ENCODE measurements at regions not wholly inside any gene's neighbourhood (a gene's known extent, or its start where the extent isn't known, plus 50 kb on each side); places are given as distances from the start of the nearest gene placed in this dataset.

DNA sequence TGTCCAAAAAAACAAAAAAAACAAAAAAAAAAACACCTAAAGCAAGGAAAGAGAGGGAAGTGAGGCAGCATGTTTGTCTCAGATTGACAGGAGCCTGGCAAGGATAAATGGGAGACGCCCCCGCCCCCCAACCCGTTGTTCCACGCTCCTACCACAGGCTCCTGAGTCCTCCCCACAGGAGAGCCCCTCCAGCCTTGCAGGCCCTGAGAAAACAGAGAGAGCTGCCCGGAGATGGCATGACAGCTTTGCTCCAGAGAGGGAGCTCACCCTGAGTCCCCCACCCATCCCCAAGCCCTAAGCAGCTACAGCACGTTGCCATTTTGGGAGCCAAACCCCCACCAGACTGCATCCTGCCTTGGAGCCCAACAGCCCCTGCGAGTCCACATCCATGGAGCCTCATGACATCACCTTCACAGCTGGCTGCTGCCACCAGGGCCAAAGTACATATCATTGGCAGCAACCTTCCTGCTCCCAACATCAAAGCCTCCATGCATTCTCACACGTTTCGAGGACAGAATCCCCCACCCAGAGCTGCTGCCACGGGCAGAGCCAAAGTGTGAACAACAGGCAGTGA, 1283.3 kb downstream of the TYW1 start:
- H3K4me3 Mint-ChIP-seq = no peak overlapping the region
- H3K4me1 ChIP-seq (ENCODE audit: insufficient read depth, low read length) = no peaks in the 10 kb centered on the region
- ChIA-PET CTCF (no interaction called here), POLR2A (no interaction called here)
- no peak overlapping the region for H3K4me3 ChIP-seq (ENCODE audit: low read length)
- H3K27me3 ChIP-seq (ENCODE audit: insufficient read depth, low read length, poor library complexity, severe bottlenecking) = no peaks in the 10 kb centered on the region
- H3K36me3 ChIP-seq (ENCODE audit: insufficient read depth, low read length) = no peaks in the 10 kb centered on the region
- H3K9me3 ChIP-seq (ENCODE audit: low read length) = no peaks in the 10 kb centered on the region
- H3K9me3 Mint-ChIP-seq = peaks cover 5 to 19% (median 13%) of the 10 kb centered on the region in 5 donors
- H3K36me3 Mint-ChIP-seq = no peaks in the 10 kb centered on the region
- no peaks in the 10 kb centered on the region for H3K27me3 Mint-ChIP-seq
- DNase-seq = no peak
- H3K4me1 Mint-ChIP-seq = no peaks in the 10 kb centered on the region
- H3K27ac ChIP-seq (ENCODE audit: low read depth, low read length) = no peak overlapping the region
- H3K27ac Mint-ChIP-seq = no peak overlapping the region

DNA sequence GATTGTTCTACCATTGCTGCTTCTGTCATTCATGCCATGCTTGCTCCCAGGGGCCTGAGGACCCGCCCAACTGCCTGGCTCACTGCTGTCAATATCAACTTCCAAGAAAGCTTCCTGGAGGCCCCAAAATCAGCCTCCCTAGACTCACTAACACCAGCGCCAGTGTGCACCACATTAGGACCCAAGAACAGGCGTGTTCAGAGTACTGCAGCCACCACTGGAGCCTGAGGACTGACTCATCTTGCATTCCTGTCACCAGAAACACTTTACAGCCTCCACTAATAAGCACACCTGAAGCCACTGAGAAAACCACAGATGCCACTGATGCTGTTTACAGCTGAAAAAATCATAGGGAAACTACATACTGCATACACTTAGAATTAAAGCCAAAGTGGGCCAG, 1284.3 kb downstream of the TYW1 start:
- Mint-ChIP-seq H3K27me3 (no peaks in the 10 kb centered on the region), H3K36me3 (no peaks in the 10 kb centered on the region)
- no peak overlapping the region for H3K27ac ChIP-seq (ENCODE audit: low read depth, low read length)

DNA sequence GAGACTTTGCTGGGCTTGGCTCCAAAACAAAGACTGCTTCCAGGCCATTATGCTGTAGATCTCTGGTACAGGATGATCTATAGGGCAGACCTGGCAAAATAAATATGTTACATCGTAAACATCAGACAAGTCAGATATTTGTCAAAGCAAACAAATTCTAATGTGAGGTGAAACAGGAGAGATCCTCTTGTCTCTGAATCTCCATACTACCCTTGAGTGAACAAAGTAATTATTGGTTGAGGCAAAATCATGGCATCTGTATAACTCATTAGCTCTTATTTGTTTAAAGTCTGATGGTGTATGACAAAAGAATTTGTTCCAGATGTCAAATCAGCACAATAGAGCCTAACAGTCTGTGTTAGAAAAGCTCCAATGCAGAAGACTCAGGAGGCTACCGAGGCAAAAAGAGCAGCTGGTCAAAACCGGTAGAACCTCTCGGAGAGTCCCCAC, 1291.5 kb downstream of the TYW1 start:
- no peak for DNase-seq
- Histone ChIP-seq H3K27ac (ENCODE audit: low read depth, low read length) (no peak overlapping the region), H3K4me3 (ENCODE audit: low read length) (no peak overlapping the region), H3K4me1 (ENCODE audit: insufficient read depth, low read length) (no peaks in the 10 kb centered on the region), H3K27me3 (ENCODE audit: insufficient read depth, low read length, poor library complexity, severe bottlenecking) (no peaks in the 10 kb centered on the region), H3K36me3 (ENCODE audit: insufficient read depth, low read length) (no peaks in the 10 kb centered on the region), H3K9me3 (ENCODE audit: low read length) (no peaks in the 10 kb centered on the region)
- no peak overlapping the region for H3K4me3 Mint-ChIP-seq
- no peaks in the 10 kb centered on the region for H3K4me1 Mint-ChIP-seq
- POLR2A ChIA-PET = no interaction called here
- peaks cover 0 to 2% of the 10 kb centered on the region in 2 donors for H3K27me3 Mint-ChIP-seq
- peaks cover 7 to 39% (median 15%) of the 10 kb centered on the region in 5 donors for H3K9me3 Mint-ChIP-seq
- H3K27ac Mint-ChIP-seq = no peak overlapping the region
- CTCF ChIA-PET = no interaction called here
- no peaks in the 10 kb centered on the region for H3K36me3 Mint-ChIP-seq

More for the DNA sequence above, 1284.3 kb downstream of the TYW1 start:
- H3K4me1 Mint-ChIP-seq = no peaks in the 10 kb centered on the region
- CTCF ChIA-PET = no interaction called here
- DNase-seq = no peak
- Histone ChIP-seq H3K4me1 (ENCODE audit: insufficient read depth, low read length) (no peaks in the 10 kb centered on the region), H3K36me3 (ENCODE audit: insufficient read depth, low read length) (no peaks in the 10 kb centered on the region), H3K27me3 (ENCODE audit: insufficient read depth, low read length, poor library complexity, severe bottlenecking) (no peaks in the 10 kb centered on the region), H3K4me3 (ENCODE audit: low read length) (no peak overlapping the region), H3K9me3 (ENCODE audit: low read length) (no peaks in the 10 kb centered on the region)
- POLR2A ChIA-PET = no interaction called here
- no peak overlapping the region for H3K27ac Mint-ChIP-seq
- peaks cover 6 to 28% (median 13%) of the 10 kb centered on the region in 5 donors for H3K9me3 Mint-ChIP-seq
- no peak overlapping the region for H3K4me3 Mint-ChIP-seq

DNA sequence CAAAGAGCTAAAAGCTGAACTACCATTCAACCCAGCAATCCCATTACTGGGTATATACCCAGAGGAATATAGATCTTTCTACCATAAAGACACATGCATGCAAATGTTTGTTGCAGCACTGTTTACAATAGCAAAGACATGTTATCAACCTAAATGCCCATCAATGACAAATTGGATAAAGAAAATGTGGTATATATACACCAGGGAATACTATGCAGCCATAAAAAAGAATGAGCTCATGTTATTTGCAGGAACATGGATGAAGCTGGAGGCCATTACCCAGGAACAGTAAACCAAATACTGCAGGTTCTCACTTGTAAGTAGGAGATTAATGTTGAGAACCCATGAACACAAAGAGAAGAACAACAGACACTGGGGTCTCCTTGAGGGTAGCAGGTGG, 1295.1 kb downstream of the TYW1 start:
- CTCF ChIA-PET = no interaction called here
- Mint-ChIP-seq H3K4me3 (no peak overlapping the region), H3K27me3 (peaks cover 0 to 2% of the 10 kb centered on the region in 2 donors), H3K27ac (no peak overlapping the region), H3K9me3 (peaks cover 4 to 22% (median 13%) of the 10 kb centered on the region in 5 donors), H3K4me1 (no peaks in the 10 kb centered on the region), H3K36me3 (no peaks in the 10 kb centered on the region)
- Histone ChIP-seq H3K27ac (ENCODE audit: low read depth, low read length) (no peak overlapping the region), H3K4me1 (ENCODE audit: insufficient read depth, low read length) (no peaks in the 10 kb centered on the region), H3K9me3 (ENCODE audit: low read length) (no peaks in the 10 kb centered on the region), H3K36me3 (ENCODE audit: insufficient read depth, low read length) (no peaks in the 10 kb centered on the region), H3K27me3 (ENCODE audit: insufficient read depth, low read length, poor library complexity, severe bottlenecking) (no peaks in the 10 kb centered on the region), H3K4me3 (ENCODE audit: low read length) (no peak overlapping the region)
- POLR2A ChIA-PET = no interaction called here
- DNase-seq = no peak

DNA sequence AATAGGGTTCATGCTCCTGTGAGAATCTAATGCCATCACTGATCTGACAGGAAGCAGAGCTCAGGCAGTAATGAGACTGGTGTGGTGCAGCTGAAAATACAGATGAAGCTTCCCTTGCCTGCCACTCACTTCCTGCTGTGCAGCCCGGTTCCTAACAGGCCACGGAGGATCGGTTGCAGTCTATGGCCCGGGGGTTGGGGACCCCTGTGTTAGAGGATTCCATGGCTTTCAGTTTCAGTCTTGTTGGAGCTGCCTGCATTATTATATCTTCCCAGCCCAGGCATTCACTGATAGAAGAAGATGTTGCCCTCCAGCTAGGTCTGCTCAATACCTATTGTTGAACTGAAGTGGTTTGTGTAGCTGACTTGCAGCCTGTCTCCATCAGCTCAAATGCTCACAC, 1298.8 kb downstream of the TYW1 start:
- H3K27ac ChIP-seq (ENCODE audit: low read depth, low read length) = no peak overlapping the region
- Mint-ChIP-seq H3K9me3 (peaks cover 7 to 30% (median 13%) of the 10 kb centered on the region in 5 donors), H3K4me3 (no peak overlapping the region), H3K27me3 (peaks cover 0 to 2% of the 10 kb centered on the region in 2 donors), H3K4me1 (no peaks in the 10 kb centered on the region), H3K27ac (no peak overlapping the region), H3K36me3 (no peaks in the 10 kb centered on the region)
- DNase-seq = no peak
- H3K27me3 ChIP-seq (ENCODE audit: insufficient read depth, low read length, poor library complexity, severe bottlenecking) = no peaks in the 10 kb centered on the region
- H3K4me1 ChIP-seq (ENCODE audit: insufficient read depth, low read length) = no peaks in the 10 kb centered on the region
- CTCF ChIA-PET = no interaction called here
- POLR2A ChIA-PET = no interaction called here
- H3K4me3 ChIP-seq (ENCODE audit: low read length) = no peak overlapping the region
- no peaks in the 10 kb centered on the region for H3K9me3 ChIP-seq (ENCODE audit: low read length)
- no peaks in the 10 kb centered on the region for H3K36me3 ChIP-seq (ENCODE audit: insufficient read depth, low read length)

DNA sequence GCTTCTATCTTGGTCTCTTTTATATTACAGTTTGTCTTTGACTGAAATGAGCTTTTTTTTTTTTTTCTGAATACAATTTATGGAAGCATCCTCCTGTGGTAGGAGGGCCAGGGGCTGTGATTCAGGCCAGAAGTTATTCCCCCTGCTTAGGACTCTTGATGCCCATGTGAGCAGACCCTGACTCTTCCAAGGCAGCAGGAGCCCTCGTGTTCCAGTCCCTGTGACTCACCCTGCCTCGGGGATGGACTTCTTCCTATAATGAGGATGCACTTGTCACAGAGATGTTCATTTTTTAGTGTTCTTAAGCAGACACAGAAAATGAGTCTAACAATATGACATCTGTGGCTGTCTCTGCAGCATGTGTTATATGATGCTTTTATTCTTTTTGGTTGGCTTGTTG, 1293.7 kb upstream of the AUTS2 start:
- Histone ChIP-seq H3K27ac (ENCODE audit: low read depth, low read length) (no peak overlapping the region), H3K9me3 (ENCODE audit: low read length) (no peaks in the 10 kb centered on the region), H3K4me1 (ENCODE audit: insufficient read depth, low read length) (no peaks in the 10 kb centered on the region), H3K36me3 (ENCODE audit: insufficient read depth, low read length) (no peaks in the 10 kb centered on the region), H3K27me3 (ENCODE audit: insufficient read depth, low read length, poor library complexity, severe bottlenecking) (no peaks in the 10 kb centered on the region), H3K4me3 (ENCODE audit: low read length) (no peak overlapping the region)
- H3K27ac Mint-ChIP-seq = no peak overlapping the region
- H3K4me3 Mint-ChIP-seq = no peak overlapping the region
- H3K9me3 Mint-ChIP-seq = peaks cover 4 to 24% (median 7%) of the 10 kb centered on the region in 5 donors
- no peak for DNase-seq
- peaks cover 0 to 2% (median 0%) of the 10 kb centered on the region in 3 donors for H3K36me3 Mint-ChIP-seq
- ChIA-PET CTCF (interaction anchor here (0.7 kb wide), 1 partner anchor 296 kb away, joined by 3 read pairs; no protein-coding TSS in a partner anchor), POLR2A (no interaction called here)
- H3K27me3 Mint-ChIP-seq = no peaks in the 10 kb centered on the region
- no peaks in the 10 kb centered on the region for H3K4me1 Mint-ChIP-seq

DNA sequence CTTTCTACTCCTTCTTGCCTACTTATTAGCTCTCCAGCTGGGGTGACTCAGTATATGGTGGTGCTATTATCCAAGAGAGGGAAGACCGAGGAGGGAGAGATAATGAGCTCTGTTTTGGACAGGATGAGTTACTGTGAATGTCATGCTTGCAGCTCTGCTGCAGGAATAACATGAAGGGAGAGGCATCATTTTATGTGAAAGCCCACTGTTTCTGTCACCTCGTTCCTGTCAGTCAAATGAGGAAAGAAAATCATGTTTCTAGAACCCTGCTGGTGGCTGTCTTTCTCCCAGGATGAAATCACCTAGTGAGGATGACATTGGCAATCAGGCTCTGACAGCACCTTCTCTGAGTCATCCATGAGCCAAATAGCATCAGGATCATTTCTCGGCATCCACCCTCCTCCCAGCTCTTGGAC, 1291.6 kb upstream of the AUTS2 start:
- Mint-ChIP-seq H3K36me3 (peaks cover 0 to 2% (median 0%) of the 10 kb centered on the region in 3 donors), H3K27ac (no peak overlapping the region), H3K27me3 (no peaks in the 10 kb centered on the region), H3K4me1 (no peaks in the 10 kb centered on the region), H3K9me3 (peaks cover 4 to 27% (median 8%) of the 10 kb centered on the region in 5 donors), H3K4me3 (no peak overlapping the region)
- Histone ChIP-seq H3K4me1 (ENCODE audit: insufficient read depth, low read length) (no peaks in the 10 kb centered on the region), H3K4me3 (ENCODE audit: low read length) (no peak overlapping the region), H3K9me3 (ENCODE audit: low read length) (no peaks in the 10 kb centered on the region), H3K27ac (ENCODE audit: low read depth, low read length) (no peak overlapping the region), H3K27me3 (ENCODE audit: insufficient read depth, low read length, poor library complexity, severe bottlenecking) (no peaks in the 10 kb centered on the region), H3K36me3 (ENCODE audit: insufficient read depth, low read length) (no peaks in the 10 kb centered on the region)
- POLR2A ChIA-PET = no interaction called here
- DNase-seq = no peak
- CTCF ChIA-PET = no interaction called here

DNA sequence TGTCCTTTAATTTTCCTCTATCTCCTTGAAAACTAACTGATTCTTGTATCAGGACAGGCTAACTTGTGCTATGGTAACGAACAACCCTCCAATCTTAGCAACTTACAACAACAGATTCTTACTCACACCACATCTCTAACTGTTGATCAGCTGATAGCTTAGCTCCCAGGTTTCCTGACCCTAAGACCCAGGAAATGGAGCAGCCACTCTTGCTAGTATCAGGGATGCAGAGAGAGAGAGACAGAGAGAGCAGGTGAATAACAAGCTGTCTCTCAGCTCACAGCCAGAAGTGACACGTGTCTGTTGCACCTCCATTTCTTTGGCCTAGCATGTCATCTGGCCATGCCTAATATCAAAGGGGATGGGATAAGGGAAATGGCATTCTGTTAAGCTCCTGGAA, 1289.0 kb upstream of the AUTS2 start:
- Histone ChIP-seq H3K4me3 (ENCODE audit: low read length) (no peak overlapping the region), H3K4me1 (ENCODE audit: insufficient read depth, low read length) (no peaks in the 10 kb centered on the region), H3K9me3 (ENCODE audit: low read length) (no peaks in the 10 kb centered on the region), H3K27me3 (ENCODE audit: insufficient read depth, low read length, poor library complexity, severe bottlenecking) (no peaks in the 10 kb centered on the region), H3K27ac (ENCODE audit: low read depth, low read length) (no peak overlapping the region), H3K36me3 (ENCODE audit: insufficient read depth, low read length) (no peaks in the 10 kb centered on the region)
- H3K27ac Mint-ChIP-seq = peak overlapping the region in 1 of 8 donors; percentile 40
- no peaks in the 10 kb centered on the region for H3K4me1 Mint-ChIP-seq
- no peak for DNase-seq
- H3K9me3 Mint-ChIP-seq = peaks cover 2 to 18% (median 11%) of the 10 kb centered on the region in 5 donors
- no peak overlapping the region for H3K4me3 Mint-ChIP-seq
- CTCF ChIA-PET = no interaction called here
- no peaks in the 10 kb centered on the region for H3K27me3 Mint-ChIP-seq
- POLR2A ChIA-PET = no interaction called here
- peaks cover 0 to 2% (median 0%) of the 10 kb centered on the region in 3 donors for H3K36me3 Mint-ChIP-seq
